LHCN-M2 (cell line): ENCODE measurements at regions not wholly inside any gene's neighbourhood (a gene's known extent, or its start where the extent isn't known, plus 50 kb on each side); places are given as distances from the start of the nearest gene placed in this dataset.
"Not testable (repeated sequence)": the region's sequence is repeated elsewhere in the genome, so short reads cannot be mapped to it uniquely, and the experiment has no call there.

ENCODE experiments used
- DNase-seq: peaks from one replicate; pipeline ENCODE4 v3.0.0-alpha.2; 2012; ENCODE audit warnings: low read depth

DNA sequence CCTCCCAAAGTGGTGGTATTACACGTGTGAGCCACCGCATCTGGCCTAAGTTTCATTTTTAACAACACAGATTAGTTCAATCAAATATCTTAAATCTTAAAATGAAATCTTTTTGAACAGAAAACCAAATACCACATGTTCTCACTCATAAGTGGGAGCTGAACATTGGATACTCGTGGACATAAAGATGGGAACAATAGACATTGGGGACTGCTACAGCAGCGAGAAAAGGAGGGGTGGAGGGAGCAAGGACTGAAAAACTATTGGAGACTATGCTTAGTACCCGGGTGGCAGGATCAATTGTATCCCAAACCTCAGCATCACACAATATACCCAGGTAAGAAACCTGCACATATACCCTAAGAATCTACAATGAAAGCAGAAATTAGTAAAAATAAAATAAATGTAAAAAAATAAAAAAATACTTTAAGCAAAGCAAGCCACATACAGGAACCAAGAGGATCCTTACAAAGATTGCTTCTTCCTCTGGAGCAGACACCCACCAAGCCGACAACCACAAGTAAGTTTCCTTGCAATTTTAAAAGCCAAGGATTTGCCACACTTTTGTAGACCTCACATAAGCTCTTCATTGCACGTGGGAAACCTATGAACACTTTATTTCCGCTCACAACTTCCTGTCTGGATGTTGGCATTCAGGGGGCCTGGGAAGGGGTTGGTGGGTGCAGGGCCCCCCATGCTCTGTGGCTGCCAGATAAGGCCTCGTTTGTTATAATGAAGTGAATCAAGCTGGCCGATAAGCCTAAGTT, 147.9 kb downstream of the MYCN start:
- no peak for DNase-seq

GRCh38 chr2:16086136-16086535, 145.8 kb downstream of the MYCN start:
- DNase-seq = not testable (repeated sequence)

GRCh38 chr2:16085073-16085472, 144.7 kb downstream of the MYCN start:
- DNase-seq = no peak

DNA sequence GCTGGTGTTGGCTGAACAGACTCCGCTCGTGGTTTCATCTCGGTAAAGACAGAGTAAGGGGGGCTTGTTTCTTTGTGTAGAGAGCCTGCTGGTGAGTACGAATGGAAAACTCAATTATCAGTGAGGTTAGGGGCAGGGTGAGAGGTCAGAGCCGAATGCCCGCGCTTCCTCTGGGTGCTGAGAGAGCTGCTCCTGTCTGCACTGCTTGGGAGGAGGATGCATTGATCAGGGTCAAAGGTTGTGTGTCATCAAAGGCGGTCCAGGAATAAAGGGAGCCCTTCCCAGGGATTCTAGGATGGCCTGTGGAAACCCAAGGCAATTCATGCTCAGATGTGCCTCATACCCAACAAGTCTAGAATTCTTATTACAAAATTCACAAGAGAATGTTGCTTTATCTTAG, 143.9 kb downstream of the MYCN start:
- no peak for DNase-seq

DNA sequence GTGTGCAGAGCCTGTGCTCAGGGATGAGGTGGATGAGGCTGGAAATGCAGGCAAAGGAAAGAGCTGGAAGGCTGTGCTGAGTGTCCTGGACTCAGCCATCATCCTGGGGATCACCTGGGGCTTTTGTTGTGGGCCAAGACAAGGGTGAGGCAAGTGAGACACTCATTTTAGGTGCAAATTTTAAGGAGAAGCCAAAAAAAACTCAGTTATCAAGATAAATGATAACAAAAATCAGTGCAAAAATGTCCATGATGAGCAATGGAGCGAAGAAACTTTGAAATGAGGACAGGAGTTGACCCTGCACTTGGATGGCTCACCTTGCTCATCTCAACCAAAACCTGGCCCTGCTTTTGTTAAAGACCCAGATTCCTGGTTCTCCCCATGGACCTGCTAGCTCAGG, 141.9 kb downstream of the MYCN start:
- DNase-seq = no peak

GRCh38 chr2:16081316-16082200, 141.2 kb downstream of the MYCN start:
- DNase-seq = no peak

GRCh38 chr2:16080516-16080915, 140.2 kb downstream of the MYCN start:
- no peak for DNase-seq

DNA sequence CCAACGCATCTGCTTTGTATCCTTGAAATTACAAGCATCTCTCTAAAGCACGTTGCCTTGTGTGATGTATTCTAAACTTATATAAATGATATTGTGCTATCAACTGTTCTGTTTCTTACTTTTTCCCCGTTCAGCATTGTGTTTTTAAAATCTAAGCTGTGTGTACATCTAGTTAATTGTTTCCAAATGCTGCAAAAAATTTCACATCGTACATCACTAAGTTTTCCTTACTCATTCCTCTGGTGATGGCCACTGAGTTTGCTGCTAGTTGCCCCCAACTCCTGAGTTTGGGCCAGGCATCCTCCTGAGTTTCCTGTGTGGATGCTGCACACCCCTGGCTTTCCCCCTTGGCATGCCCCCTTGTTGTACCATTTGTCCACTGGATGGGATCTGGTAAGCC, 139.7 kb downstream of the MYCN start:
- DNase-seq = no peak

GRCh38 chr2:16079637-16080036, 139.3 kb downstream of the MYCN start:
- no peak for DNase-seq

DNA sequence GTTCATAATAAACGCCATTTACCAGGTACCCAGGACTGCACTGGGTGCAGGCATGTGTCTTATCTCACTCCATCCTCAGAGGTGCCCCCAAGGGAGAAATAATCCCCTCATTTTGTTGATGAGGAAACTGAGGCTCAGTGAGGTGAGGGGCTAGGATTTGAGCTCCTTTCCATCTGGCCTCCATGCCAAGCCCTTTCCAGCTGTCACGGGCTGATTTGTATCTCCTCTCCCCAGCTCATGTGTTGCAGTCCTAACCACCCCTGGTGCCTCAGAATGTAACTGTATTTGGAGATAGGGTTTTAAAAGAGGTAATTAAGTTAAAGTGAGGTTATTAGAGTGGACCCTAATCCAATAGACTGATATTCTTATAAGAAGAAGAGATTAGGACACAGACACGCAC, 137.3 kb downstream of the MYCN start:
- no peak for DNase-seq

DNA sequence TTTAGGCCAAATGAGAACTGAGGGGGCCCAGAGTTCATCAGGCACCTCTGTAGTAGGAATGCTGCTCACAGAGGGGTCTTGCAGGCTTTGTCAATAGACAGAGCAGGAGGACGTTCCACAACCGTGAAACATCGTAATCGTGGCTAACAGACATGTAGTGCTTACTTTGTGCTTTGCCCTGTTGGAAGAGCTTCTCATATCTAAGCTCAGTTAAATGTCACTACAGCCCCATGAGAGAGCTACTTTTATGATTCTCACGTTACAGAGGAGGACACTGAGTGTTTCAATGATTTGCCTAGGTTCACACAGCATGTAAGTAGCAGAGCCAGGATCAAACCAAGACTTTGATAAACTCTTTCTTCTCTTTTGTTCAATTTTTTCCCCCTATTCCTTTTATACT, 136.6 kb downstream of the MYCN start:
- DNase-seq = no peak

- DNase-seq = no peak
Observed at GRCh38 chr2:16075045-16076012, 135.0 kb downstream of the MYCN start.

GRCh38 chr2:16073921-16074425, 133.6 kb downstream of the MYCN start:
- DNase-seq = no peak

DNA sequence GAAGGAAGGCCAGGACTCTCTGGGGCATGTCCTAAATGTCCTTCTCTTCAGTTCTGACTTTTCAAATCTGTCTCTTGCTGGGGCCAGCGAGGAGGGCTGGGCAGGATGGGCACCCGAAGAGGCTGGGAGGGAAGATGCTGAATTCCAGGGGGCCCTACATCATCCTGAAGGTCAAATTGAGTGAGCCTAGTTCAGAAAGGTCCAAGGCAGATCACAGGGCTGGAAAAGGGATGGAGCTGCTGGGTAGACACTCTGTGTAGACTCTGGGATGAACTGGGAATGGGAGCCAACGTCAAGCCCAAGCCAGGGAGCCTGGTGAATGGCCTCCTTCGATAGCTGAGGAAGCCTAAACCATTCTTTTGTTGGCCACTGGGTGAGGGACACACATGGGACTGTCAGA, 133.1 kb downstream of the MYCN start:
- DNase-seq = no peak

- no peak for DNase-seq
Observed at GRCh38 chr2:16072638-16073290, 132.4 kb downstream of the MYCN start.

- DNase-seq = no peak
Observed at GRCh38 chr2:16071865-16072637, 131.7 kb downstream of the MYCN start.

- no peak for DNase-seq
Observed at GRCh38 chr2:16071039-16071864, 130.9 kb downstream of the MYCN start.

GRCh38 chr2:16070648-16070971, 130.3 kb downstream of the MYCN start:
- DNase-seq = no peak

- no peak for DNase-seq
Observed at GRCh38 chr2:16069933-16070647, 129.7 kb downstream of the MYCN start.
